ENCODE measurements at regions not wholly inside any gene's neighbourhood (a gene's known extent, or its start where the extent isn't known, plus 50 kb on each side); places are given as distances from the start of the nearest gene placed in this dataset.

- 74 to 76% (median 75%) methylated on average over 1 of the region's 1 CpG for WGBS, 3 donors
- DNase-seq, result no peak
- no peaks in the 10 kb centered on the region for H3K4me1 ChIP-seq
- no peak for ATAC-seq
- no peaks in the 10 kb centered on the region for H3K27me3 ChIP-seq (ENCODE audit: insufficient read depth in 3 of 3, low read length in 2 of 3)
- TF ChIP-seq, protein P1, sequence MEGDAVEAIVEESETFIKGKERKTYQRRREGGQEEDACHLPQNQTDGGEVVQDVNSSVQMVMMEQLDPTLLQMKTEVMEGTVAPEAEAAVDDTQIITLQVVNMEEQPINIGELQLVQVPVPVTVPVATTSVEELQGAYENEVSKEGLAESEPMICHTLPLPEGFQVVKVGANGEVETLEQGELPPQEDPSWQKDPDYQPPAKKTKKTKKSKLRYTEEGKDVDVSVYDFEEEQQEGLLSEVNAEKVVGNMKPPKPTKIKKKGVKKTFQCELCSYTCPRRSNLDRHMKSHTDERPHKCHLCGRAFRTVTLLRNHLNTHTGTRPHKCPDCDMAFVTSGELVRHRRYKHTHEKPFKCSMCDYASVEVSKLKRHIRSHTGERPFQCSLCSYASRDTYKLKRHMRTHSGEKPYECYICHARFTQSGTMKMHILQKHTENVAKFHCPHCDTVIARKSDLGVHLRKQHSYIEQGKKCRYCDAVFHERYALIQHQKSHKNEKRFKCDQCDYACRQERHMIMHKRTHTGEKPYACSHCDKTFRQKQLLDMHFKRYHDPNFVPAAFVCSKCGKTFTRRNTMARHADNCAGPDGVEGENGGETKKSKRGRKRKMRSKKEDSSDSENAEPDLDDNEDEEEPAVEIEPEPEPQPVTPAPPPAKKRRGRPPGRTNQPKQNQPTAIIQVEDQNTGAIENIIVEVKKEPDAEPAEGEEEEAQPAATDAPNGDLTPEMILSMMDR (IDR thresholded peaks at IDR 0.05), result no peak
- no peak overlapping the region for H3K27ac ChIP-seq
- H3K4me3 ChIP-seq, result no peak overlapping the region
- no peaks in the 10 kb centered on the region for H3K9me3 ChIP-seq
- H3K36me3 ChIP-seq (ENCODE audit: insufficient read depth in 1 of 2, low read depth in 1 of 2), result no peaks in the 10 kb centered on the region
- intact Hi-C loops (cut with DNase I), result no loop called here
Observed at GRCh38 chr2:139526781-139527180, 746.6 kb upstream of the NXPH2 start.

GRCh38 chr2:139518321-139518720 is 738.1 kb upstream of the NXPH2 start:
- no peaks in the 10 kb centered on the region for H3K27me3 ChIP-seq (ENCODE audit: insufficient read depth in 3 of 3, low read length in 2 of 3)
- 76 to 87% (median 80%) methylated on average over 5 of the region's 5 CpGs for WGBS, 3 donors
- ATAC-seq (no peak), DNase-seq (no peak)
- TF ChIP-seq, protein P1 (IDR thresholded peaks at IDR 0.05), result no peak
- no peak overlapping the region for H3K4me3 ChIP-seq
- H3K4me1 ChIP-seq, result no peaks in the 10 kb centered on the region
- no peaks in the 10 kb centered on the region for H3K36me3 ChIP-seq (ENCODE audit: insufficient read depth in 1 of 2, low read depth in 1 of 2)
- no peaks in the 10 kb centered on the region for H3K9me3 ChIP-seq
- no peak overlapping the region for H3K27ac ChIP-seq
- intact Hi-C loops (cut with DNase I), result no loop called here

- intact Hi-C loops (cut with DNase I), result no loop called here
- ATAC-seq, result no peak
- no peak for DNase-seq
- 39 to 59% (median 45%) methylated on average over 5 of the region's 5 CpGs for WGBS, 3 donors
- Histone ChIP-seq H3K36me3 (ENCODE audit: insufficient read depth in 1 of 2, low read depth in 1 of 2) (no peaks in the 10 kb centered on the region), H3K4me1 (no peaks in the 10 kb centered on the region), H3K27me3 (ENCODE audit: insufficient read depth in 3 of 3, low read length in 2 of 3) (no peaks in the 10 kb centered on the region), H3K4me3 (no peak overlapping the region), H3K9me3 (no peaks in the 10 kb centered on the region), H3K27ac (no peak overlapping the region)
- TF ChIP-seq, protein P1 (IDR thresholded peaks at IDR 0.05), result no peak
Observed at GRCh38 chr2:139514951-139515350, 734.8 kb upstream of the NXPH2 start.

- Histone ChIP-seq H3K36me3 (ENCODE audit: insufficient read depth in 1 of 2, low read depth in 1 of 2) (no peaks in the 10 kb centered on the region), H3K27me3 (ENCODE audit: insufficient read depth in 3 of 3, low read length in 2 of 3) (no peaks in the 10 kb centered on the region), H3K27ac (no peak overlapping the region), H3K4me1 (no peaks in the 10 kb centered on the region), H3K4me3 (no peak overlapping the region), H3K9me3 (peaks cover 9% of the 10 kb centered on the region)
- TF ChIP-seq, protein P1 (IDR thresholded peaks at IDR 0.05), result no peak
- intact Hi-C loops (cut with DNase I), result no loop called here
- DNase-seq, result no peak
- ATAC-seq, result no peak
- 68 to 76% (median 71%) methylated on average over 3 of the region's 3 CpGs for WGBS, 3 donors
Observed at GRCh38 chr2:139495851-139496250, 715.7 kb upstream of the NXPH2 start.

DNA sequence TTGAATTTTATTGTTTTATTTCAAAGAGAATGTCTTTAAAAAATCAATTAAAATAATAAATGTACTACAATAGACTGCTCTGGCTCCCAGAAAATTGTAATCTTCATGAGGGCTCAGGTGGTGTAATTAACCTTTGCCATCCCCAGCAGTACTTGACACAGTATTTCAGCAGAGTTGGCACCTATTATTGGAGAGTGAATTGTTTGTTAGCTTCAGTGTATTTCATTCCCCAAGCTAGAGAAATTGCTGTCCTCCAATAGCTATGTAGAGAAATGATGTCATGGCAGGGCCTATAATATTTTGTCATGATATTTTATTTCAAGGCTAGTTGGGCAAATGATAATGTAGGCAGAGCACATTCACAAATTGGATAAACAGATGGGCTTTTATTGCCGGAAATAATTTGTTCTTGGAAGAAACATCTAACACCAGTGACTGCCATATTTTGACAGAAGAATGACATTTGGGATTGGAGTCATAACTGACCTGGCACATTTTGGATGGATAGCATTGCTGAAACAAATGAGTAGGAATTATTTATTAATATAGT is 712.0 kb upstream of the NXPH2 start:
- Histone ChIP-seq H3K9me3 (no peaks in the 10 kb centered on the region), H3K27me3 (ENCODE audit: insufficient read depth in 3 of 3, low read length in 2 of 3) (no peaks in the 10 kb centered on the region), H3K4me3 (no peak overlapping the region), H3K4me1 (no peaks in the 10 kb centered on the region), H3K27ac (no peak overlapping the region), H3K36me3 (ENCODE audit: insufficient read depth in 1 of 2, low read depth in 1 of 2) (no peaks in the 10 kb centered on the region)
- no peak for DNase-seq
- intact Hi-C loops (cut with DNase I), result no loop called here
- TF ChIP-seq, protein P1 (IDR thresholded peaks at IDR 0.05), result no peak
- no peak for ATAC-seq
- 19 to 34% (median 30%) methylated on average over 1 of the region's 1 CpG for WGBS, 3 donors

Data from psoas muscle (tissue), 7 donors.